ENCODE measurements at regions not wholly inside any gene's neighbourhood (a gene's known extent, or its start where the extent isn't known, plus 50 kb on each side); places are given as distances from the start of the nearest gene placed in this dataset.

DNA sequence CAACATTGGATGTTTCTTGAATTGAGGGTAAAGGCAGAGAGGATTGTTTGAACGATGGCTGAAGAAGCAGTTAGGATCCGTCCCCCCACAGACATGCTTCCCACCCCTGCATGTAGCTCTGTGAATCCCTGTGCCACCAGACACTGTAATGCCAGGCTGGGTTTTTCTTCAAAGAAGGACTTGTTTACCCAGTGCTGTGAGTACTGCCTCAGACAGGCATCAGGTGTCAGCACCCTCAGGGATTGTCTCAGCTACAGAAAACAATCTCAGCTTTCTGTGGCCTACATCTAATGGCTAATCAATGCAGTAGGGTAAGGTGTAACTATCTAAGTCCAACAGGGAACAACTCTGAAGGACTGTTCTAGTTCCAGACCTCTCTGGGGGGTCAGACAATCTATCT is 853.0 kb upstream of the EPHA7 start:
- no peak for TF ChIP-seq TEAD4 (IDR thresholded peaks at IDR 0.05)
- no peak for TF ChIP-seq FOXM1 (IDR thresholded peaks at IDR 0.05; ENCODE audit: borderline replicate concordance, low read depth)
- TF ChIP-seq, protein P1, sequence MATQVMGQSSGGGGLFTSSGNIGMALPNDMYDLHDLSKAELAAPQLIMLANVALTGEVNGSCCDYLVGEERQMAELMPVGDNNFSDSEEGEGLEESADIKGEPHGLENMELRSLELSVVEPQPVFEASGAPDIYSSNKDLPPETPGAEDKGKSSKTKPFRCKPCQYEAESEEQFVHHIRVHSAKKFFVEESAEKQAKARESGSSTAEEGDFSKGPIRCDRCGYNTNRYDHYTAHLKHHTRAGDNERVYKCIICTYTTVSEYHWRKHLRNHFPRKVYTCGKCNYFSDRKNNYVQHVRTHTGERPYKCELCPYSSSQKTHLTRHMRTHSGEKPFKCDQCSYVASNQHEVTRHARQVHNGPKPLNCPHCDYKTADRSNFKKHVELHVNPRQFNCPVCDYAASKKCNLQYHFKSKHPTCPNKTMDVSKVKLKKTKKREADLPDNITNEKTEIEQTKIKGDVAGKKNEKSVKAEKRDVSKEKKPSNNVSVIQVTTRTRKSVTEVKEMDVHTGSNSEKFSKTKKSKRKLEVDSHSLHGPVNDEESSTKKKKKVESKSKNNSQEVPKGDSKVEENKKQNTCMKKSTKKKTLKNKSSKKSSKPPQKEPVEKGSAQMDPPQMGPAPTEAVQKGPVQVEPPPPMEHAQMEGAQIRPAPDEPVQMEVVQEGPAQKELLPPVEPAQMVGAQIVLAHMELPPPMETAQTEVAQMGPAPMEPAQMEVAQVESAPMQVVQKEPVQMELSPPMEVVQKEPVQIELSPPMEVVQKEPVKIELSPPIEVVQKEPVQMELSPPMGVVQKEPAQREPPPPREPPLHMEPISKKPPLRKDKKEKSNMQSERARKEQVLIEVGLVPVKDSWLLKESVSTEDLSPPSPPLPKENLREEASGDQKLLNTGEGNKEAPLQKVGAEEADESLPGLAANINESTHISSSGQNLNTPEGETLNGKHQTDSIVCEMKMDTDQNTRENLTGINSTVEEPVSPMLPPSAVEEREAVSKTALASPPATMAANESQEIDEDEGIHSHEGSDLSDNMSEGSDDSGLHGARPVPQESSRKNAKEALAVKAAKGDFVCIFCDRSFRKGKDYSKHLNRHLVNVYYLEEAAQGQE (IDR thresholded peaks at IDR 0.05; ENCODE audit: low read depth) = no peak
- TF ChIP-seq RAD21 (IDR thresholded peaks at IDR 0.05; ENCODE audit: low read depth) = no peak
- TF ChIP-seq, protein P2, sequence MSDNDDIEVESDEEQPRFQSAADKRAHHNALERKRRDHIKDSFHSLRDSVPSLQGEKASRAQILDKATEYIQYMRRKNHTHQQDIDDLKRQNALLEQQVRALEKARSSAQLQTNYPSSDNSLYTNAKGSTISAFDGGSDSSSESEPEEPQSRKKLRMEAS (IDR thresholded peaks at IDR 0.05) = no peak
- no peak for TF ChIP-seq TAF1 (IDR thresholded peaks at IDR 0.05; ENCODE audit: low read depth)
- TF ChIP-seq TCF12 (IDR thresholded peaks at IDR 0.05; ENCODE audit: low read depth) = no peak
- TF ChIP-seq, protein P3, sequence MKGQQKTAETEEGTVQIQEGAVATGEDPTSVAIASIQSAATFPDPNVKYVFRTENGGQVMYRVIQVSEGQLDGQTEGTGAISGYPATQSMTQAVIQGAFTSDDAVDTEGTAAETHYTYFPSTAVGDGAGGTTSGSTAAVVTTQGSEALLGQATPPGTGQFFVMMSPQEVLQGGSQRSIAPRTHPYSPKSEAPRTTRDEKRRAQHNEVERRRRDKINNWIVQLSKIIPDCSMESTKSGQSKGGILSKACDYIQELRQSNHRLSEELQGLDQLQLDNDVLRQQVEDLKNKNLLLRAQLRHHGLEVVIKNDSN (IDR thresholded peaks at IDR 0.05) = no peak

DNA sequence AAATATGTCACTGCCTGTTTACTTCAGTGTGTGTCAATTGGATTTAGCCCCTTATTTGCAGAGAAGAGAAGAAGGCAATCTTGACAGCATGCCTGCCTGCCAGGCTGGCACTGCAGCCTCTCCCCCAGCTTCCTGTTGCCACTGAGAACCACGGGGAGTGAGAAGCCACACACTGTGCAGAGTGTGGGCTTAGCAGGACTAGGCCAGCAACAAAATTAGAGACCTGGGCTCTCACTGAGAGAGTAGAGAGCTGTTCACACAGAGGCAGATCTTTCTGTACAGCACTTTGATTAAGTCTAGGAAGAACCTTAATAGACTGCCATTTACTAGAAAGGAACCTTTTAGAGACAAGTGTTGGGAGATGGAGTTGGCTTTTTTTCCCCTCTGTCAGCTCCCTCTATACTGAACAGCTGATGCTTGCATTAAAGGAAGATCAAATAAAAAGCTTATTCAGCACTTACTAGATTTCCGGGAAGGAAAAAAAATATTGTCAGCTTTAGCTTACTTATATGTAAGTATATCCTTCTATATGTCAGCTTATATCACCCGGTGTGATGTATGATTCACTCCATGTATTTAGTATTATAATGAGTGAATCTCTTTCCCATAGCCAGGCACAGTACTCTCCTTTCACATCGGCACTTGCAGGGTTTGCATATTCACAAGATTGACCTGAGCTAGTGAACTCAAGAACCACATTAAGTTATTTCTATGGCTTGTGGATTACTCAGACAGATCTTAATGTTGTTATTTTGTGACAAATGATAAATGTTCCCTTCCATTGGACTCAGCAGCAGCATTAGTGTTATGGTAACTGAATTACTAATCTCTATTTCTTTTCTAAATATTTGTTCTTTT is 851.0 kb upstream of the EPHA7 start:
- TF ChIP-seq EGR1 (IDR thresholded peaks at IDR 0.05) = no peak
- TF ChIP-seq NFIC (IDR thresholded peaks at IDR 0.05) = no peak
- no peak for TF ChIP-seq EP300 (IDR thresholded peaks at IDR 0.05; ENCODE audit: borderline replicate concordance)
- TF ChIP-seq TCF12 (IDR thresholded peaks at IDR 0.05; ENCODE audit: low read depth) = no peak
- TF ChIP-seq, protein P3 (IDR thresholded peaks at IDR 0.05) = no peak
- TF ChIP-seq CREB1 (IDR thresholded peaks at IDR 0.05; ENCODE audit: low read depth) = no peak
- no peak for TF ChIP-seq CEBPB (IDR thresholded peaks at IDR 0.05)
- TF ChIP-seq, protein P2 (IDR thresholded peaks at IDR 0.05) = no peak
- no peak for TF ChIP-seq TEAD4 (IDR thresholded peaks at IDR 0.05)
- no peak for TF ChIP-seq ZBTB7A (IDR thresholded peaks at IDR 0.05; ENCODE audit: low read depth)
- TF ChIP-seq, protein P1 (IDR thresholded peaks at IDR 0.05; ENCODE audit: low read depth) = no peak
- TF ChIP-seq FOXM1 (IDR thresholded peaks at IDR 0.05; ENCODE audit: borderline replicate concordance, low read depth) = no peak
- TF ChIP-seq RAD21 (IDR thresholded peaks at IDR 0.05; ENCODE audit: low read depth) = no peak

DNA sequence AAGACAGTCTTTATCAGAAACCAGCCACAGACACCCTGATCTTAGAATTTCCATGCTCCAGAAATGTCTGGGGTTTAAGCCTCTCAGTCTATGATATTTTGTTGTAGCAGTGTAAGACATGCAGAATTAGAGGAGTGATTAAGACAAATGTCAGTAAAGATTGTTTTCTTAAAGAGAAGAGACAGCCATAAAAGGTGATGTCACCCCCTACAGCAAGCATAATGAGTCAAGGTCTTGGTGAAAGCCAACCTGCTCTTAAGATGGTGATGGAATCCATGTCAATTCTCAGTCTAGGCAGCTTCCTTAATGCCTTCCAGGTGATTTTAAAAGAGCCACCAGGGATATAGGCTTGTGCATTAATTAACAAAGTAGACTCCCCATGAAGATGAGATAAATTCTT is 849.9 kb upstream of the EPHA7 start:
- TF ChIP-seq, protein P1 (IDR thresholded peaks at IDR 0.05; ENCODE audit: low read depth) = no peak
- TF ChIP-seq, protein P2 (IDR thresholded peaks at IDR 0.05) = no peak
- TF ChIP-seq TCF12 (IDR thresholded peaks at IDR 0.05; ENCODE audit: low read depth) = no peak
- TF ChIP-seq EP300 (IDR thresholded peaks at IDR 0.05; ENCODE audit: borderline replicate concordance) = no peak
- no peak for TF ChIP-seq TAF1 (IDR thresholded peaks at IDR 0.05; ENCODE audit: low read depth)
- TF ChIP-seq, protein P3 (IDR thresholded peaks at IDR 0.05) = no peak
- TF ChIP-seq NFIC (IDR thresholded peaks at IDR 0.05) = no peak
- no peak for TF ChIP-seq CREB1 (IDR thresholded peaks at IDR 0.05; ENCODE audit: low read depth)
- no peak for TF ChIP-seq ZBTB7A (IDR thresholded peaks at IDR 0.05; ENCODE audit: low read depth)
- TF ChIP-seq TEAD4 (IDR thresholded peaks at IDR 0.05) = no peak
- TF ChIP-seq YY1 (IDR thresholded peaks at IDR 0.05; ENCODE audit: low read depth) = no peak
- no peak for TF ChIP-seq EGR1 (IDR thresholded peaks at IDR 0.05)
- TF ChIP-seq FOXM1 (IDR thresholded peaks at IDR 0.05; ENCODE audit: borderline replicate concordance, low read depth) = no peak
- no peak for TF ChIP-seq CEBPB (IDR thresholded peaks at IDR 0.05)
- TF ChIP-seq RAD21 (IDR thresholded peaks at IDR 0.05; ENCODE audit: low read depth) = no peak
